MCF 10A (cell line): ENCODE measurements at regions not wholly inside any gene's neighbourhood (a gene's known extent, or its start where the extent isn't known, plus 50 kb on each side); places are given as distances from the start of the nearest gene placed in this dataset.

Experiments
- BruUV-seq: library from RNA; stranded (reverse); fragments of 400-500 nt; replicated peaks from 2 replicates; lab custom pipeline; 2021; lab: Mats Ljungman, UMichigan
- CTCF ChIA-PET: fragments of 300-600 bp; sonication (Branson Sonifier 250); formaldehyde crosslinking; extraction: SDS; loops from one replicate; lab custom pipeline; 2021; ENCODE audit warnings: antibody characterized with exemption, inconsistent platforms; lab: Yijun Ruan, JAX
- POLR2A ChIA-PET: fragments of 300-600, 350-650 bp; sonication (Branson Sonifier 250); formaldehyde crosslinking; extraction: SDS; loops from one replicate; lab custom pipeline; 2020; ENCODE audit warnings: antibody characterized with exemption, inconsistent platforms; lab: Yijun Ruan, JAX
- DNase-seq: peaks from one replicate; pipeline ENCODE4 v3.0.0-alpha.2; 2018; ENCODE audit not compliant: unreplicated experiment
- H3K27ac Mint-ChIP-seq: one replicate; pipeline ENCODE4 v1.8.0; 2022; ENCODE audit warnings: mild to moderate bottlenecking, low read depth, mixed read lengths; ENCODE audit not compliant: unreplicated experiment
- H3K27me3 Mint-ChIP-seq: one replicate; pipeline ENCODE4 v1.8.0; 2022; ENCODE audit warnings: mixed read lengths; ENCODE audit not compliant: insufficient read depth, unreplicated experiment
- H3K36me3 Mint-ChIP-seq: one replicate; pipeline ENCODE4 v1.8.0; 2022; ENCODE audit warnings: mild to moderate bottlenecking, moderate library complexity, mixed read lengths; ENCODE audit not compliant: insufficient read depth, unreplicated experiment
- H3K4me1 Mint-ChIP-seq: one replicate; pipeline ENCODE4 v1.8.0; 2022; ENCODE audit warnings: mixed read lengths; ENCODE audit not compliant: insufficient read depth, unreplicated experiment
- H3K4me3 Mint-ChIP-seq: one replicate; pipeline ENCODE4 v1.8.0; 2022; ENCODE audit warnings: mild to moderate bottlenecking, moderate library complexity, mixed read lengths; ENCODE audit not compliant: unreplicated experiment
- H3K9me3 Mint-ChIP-seq: one replicate; pipeline ENCODE4 v1.8.0; 2022; ENCODE audit warnings: mixed read lengths; ENCODE audit not compliant: unreplicated experiment
- CTCF ChIP-seq: fragments of 200-600 bp; IDR thresholded peaks from one replicate; pipeline ENCODE4 v1.8.0; 2022; ENCODE audit warnings: antibody characterized with exemption, mild to moderate bottlenecking; ENCODE audit not compliant: unreplicated experiment
- intact Hi-C: fragments of 100-400 bp; cut with micrococcal nuclease; formaldehyde crosslinking; loops from 2 replicates; pipeline ENCODE4 v1.14.1; 2022

DNA sequence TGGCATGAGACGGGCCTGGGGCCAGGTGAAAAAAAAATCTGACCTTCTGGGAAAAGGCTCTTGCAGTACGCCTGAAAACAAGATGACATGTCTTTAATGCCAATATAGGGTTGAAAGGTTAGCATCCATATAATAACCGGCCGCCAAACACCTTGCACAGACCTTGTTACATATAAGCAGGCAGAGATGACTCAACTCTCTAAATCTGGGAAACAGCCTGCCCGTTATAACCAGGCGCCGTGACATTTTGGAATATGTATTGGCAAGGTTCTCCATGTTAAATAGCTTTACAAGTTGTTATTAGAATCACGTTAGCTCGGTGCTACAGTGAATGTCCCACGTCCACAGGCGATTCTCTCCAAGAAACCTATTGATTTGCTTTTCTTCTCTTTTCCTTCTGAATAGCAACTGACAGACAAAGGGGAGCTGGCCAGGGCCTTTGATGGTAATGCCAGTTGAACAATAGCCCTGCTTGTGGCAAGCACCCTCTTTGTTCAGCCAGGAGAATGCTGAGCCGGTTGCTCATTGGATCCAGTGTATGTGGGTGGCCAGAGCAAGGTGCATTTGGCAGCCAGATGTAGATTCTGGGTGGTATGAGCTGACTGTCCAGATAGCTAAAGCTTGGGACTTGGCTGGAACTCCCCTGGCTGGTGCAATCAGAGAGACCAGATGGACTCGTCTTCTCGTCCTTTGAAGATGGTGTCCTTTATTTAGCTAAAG is 80.1 kb upstream of the AUTS2 start:
- no TSS peak for BruUV-seq
- DNase-seq, result no peak
- peaks cover 35% of the 10 kb centered on the region for H3K9me3 Mint-ChIP-seq
- intact Hi-C loops, result no loop called here
- ChIA-PET CTCF (interaction anchor here (0.7 to 1.1 kb wide), 2 partner anchors 17 to 1457 kb away, joined by 3 read pairs; no protein-coding TSS in a partner anchor), POLR2A (no interaction called here)
- no peak overlapping the region for H3K4me3 Mint-ChIP-seq
- H3K4me1 Mint-ChIP-seq, result no peaks in the 10 kb centered on the region
- no peaks in the 10 kb centered on the region for H3K36me3 Mint-ChIP-seq
- H3K27ac Mint-ChIP-seq, result no peak overlapping the region
- no peaks in the 10 kb centered on the region for H3K27me3 Mint-ChIP-seq
- TF ChIP-seq CTCF, result no peak

DNA sequence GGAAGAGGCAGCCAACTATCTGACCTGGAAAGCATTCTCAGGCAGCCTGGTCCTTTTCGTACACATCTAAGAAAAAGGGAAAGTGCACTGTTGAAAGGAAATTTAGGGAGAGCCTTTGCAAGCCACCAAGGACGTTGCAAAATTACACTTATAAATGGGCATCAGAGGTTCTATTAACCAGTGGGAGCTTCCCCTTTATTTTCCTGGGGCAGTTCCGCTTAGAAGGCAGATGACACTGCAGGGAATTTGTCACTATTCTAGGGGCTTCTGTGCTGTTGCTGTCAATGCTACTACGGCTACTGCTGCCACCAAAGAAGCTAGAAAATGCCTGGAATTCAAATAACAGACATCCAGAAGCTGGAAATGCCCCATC is 79.6 kb upstream of the AUTS2 start:
- H3K27me3 Mint-ChIP-seq, result no peaks in the 10 kb centered on the region
- POLR2A ChIA-PET, result no interaction called here
- no TSS peak for BruUV-seq
- CTCF ChIA-PET, result interaction anchor here (1.1 kb wide), 1 partner anchor 1457 kb away, joined by 3 read pairs; no protein-coding TSS in a partner anchor
- intact Hi-C loops, result no loop called here
- DNase-seq, result no peak
- TF ChIP-seq CTCF, result no peak
- H3K9me3 Mint-ChIP-seq, result peaks cover 33% of the 10 kb centered on the region
- no peaks in the 10 kb centered on the region for H3K36me3 Mint-ChIP-seq
- H3K27ac Mint-ChIP-seq, result no peak overlapping the region
- H3K4me3 Mint-ChIP-seq, result no peak overlapping the region
- no peaks in the 10 kb centered on the region for H3K4me1 Mint-ChIP-seq

- intact Hi-C loops, result no loop called here
- ChIA-PET POLR2A (no interaction called here), CTCF (no interaction called here)
- no peak overlapping the region for H3K4me3 Mint-ChIP-seq
- TF ChIP-seq CTCF, result no peak
- H3K36me3 Mint-ChIP-seq, result no peaks in the 10 kb centered on the region
- no peak overlapping the region for H3K27ac Mint-ChIP-seq
- no peaks in the 10 kb centered on the region for H3K4me1 Mint-ChIP-seq
- no TSS peak for BruUV-seq
- no peak for DNase-seq
- H3K9me3 Mint-ChIP-seq, result peaks cover 14% of the 10 kb centered on the region
- H3K27me3 Mint-ChIP-seq, result no peaks in the 10 kb centered on the region
Observed at GRCh38 chr7:69526570-69526969, 71.7 kb upstream of the AUTS2 start.

GRCh38 chr7:69527706-69528105 is 70.6 kb upstream of the AUTS2 start:
- Mint-ChIP-seq H3K27ac (no peak overlapping the region), H3K4me1 (no peaks in the 10 kb centered on the region), H3K4me3 (no peak overlapping the region), H3K9me3 (peaks cover 17% of the 10 kb centered on the region), H3K36me3 (no peaks in the 10 kb centered on the region), H3K27me3 (no peaks in the 10 kb centered on the region)
- intact Hi-C loops, result no loop called here
- no peak for DNase-seq
- TF ChIP-seq CTCF, result no peak
- POLR2A ChIA-PET, result no interaction called here
- CTCF ChIA-PET, result no interaction called here
- BruUV-seq, result no TSS peak
